ENCODE measurements at regions not wholly inside any gene's neighbourhood (a gene's known extent, or its start where the extent isn't known, plus 50 kb on each side); places are given as distances from the start of the nearest gene placed in this dataset.

GRCh38 chr3:187982142-187982541, 171.8 kb upstream of the LPP start:
- Histone ChIP-seq H3K4me3 (no peak overlapping the region), H2AFZ (ENCODE audit: control insufficient read depth, low read depth, low read length) (no peak overlapping the region), H3K9ac (ENCODE audit: control insufficient read depth, insufficient read depth, low read length) (no peak overlapping the region), H3K4me1 (ENCODE audit: control insufficient read depth, insufficient read depth, low read length) (no peaks in the 10 kb centered on the region), H3K4me2 (ENCODE audit: control insufficient read depth, insufficient read depth) (no peak overlapping the region), H3K36me3 (ENCODE audit: control insufficient read depth in 2 of 2, insufficient read depth in 2 of 2, low read length in 1 of 2) (no peaks in the 10 kb centered on the region), H4K20me1 (ENCODE audit: control insufficient read depth, insufficient read depth) (no peaks in the 10 kb centered on the region), H3K27me3 (replicated peaks in 1 of 2; ENCODE audit: control insufficient read depth in 2 of 2, insufficient read depth in 2 of 2, low read length in 1 of 2) (no peaks in the 10 kb centered on the region; a peak in 1 of 4 replicates), H3K79me2 (ENCODE audit: control insufficient read depth, insufficient read depth, low read length) (no peaks in the 10 kb centered on the region), H3K9me3 (replicated peaks; ENCODE audit: control insufficient read depth, insufficient read depth, low read length) (no peaks in the 10 kb centered on the region; the same call in 2 of the 3 replicates), H3K27ac (ENCODE audit: control insufficient read depth, insufficient read depth) (no peak overlapping the region)
- CTCF ChIA-PET = no interaction called here
- no TSS peak for BruUV-seq (replicated peaks)
- TF ChIP-seq TCF7 (IDR thresholded peaks at IDR 0.05; ENCODE audit: borderline replicate concordance) (no peak), HSF1 (IDR thresholded peaks at IDR 0.05; ENCODE audit: low read depth, low read length) (no peak), TCF12 (IDR thresholded peaks at IDR 0.05; ENCODE audit: low read depth, low read length) (no peak), ZBTB11 (CRISPR knock-in tag; IDR thresholded peaks at IDR 0.05) (no peak), RELB (IDR thresholded peaks at IDR 0.05; ENCODE audit: low read depth) (no peak), PML (IDR thresholded peaks at IDR 0.05; ENCODE audit: low read length) (no peak), USF1 (IDR thresholded peaks at IDR 0.05; ENCODE audit: borderline replicate concordance, extremely low read length, insufficient read depth, low read depth, low read length) (no peak), CHD4 (IDR thresholded peaks at IDR 0.05) (no peak), E4F1 (IDR thresholded peaks at IDR 0.05; ENCODE audit: borderline replicate concordance, partially characterized antibody) (no peak)
- WGBS (ENCODE audit: insufficient coverage, insufficient replicate concordance, low lambda C conversion rate, missing lambda C conversion rate) = 21% methylated on average over 3 of the region's 3 CpGs
- DNase-seq (ENCODE audit: low read depth, low spot score) (no peak), FAIRE-seq (no peak), ATAC-seq (peak; percentile 66)
- SMC1A ChIA-PET (ENCODE audit: uncharacterized antibody, unreplicated experiment) = no interaction called here
- RAD21 ChIA-PET (ENCODE audit: unreplicated experiment) = no interaction called here
- intact Hi-C loops (cut with micrococcal nuclease; ENCODE audit: unreplicated experiment) (no loop called here), in situ Hi-C loops (cut with MboI) (no loop called here)
- POLR2A ChIA-PET = no interaction called here
